ENCODE measurements at regions not wholly inside any gene's neighbourhood (a gene's known extent, or its start where the extent isn't known, plus 50 kb on each side); places are given as distances from the start of the nearest gene placed in this dataset.
"Not testable (repeated sequence)": the region's sequence is repeated elsewhere in the genome, so short reads cannot be mapped to it uniquely, and the experiment has no call there.

GRCh38 chr5:121485999-121486398, 365.7 kb upstream of the FTMT start:
- H3K9me3 Mint-ChIP-seq; H3K27me3 Mint-ChIP-seq; intact Hi-C loops (cut with micrococcal nuclease); H3K4me3 Mint-ChIP-seq; H3K27ac Mint-ChIP-seq; H3K36me3 Mint-ChIP-seq (ENCODE audit: low read depth); H3K4me1 Mint-ChIP-seq (ENCODE audit: low read depth): not testable (repeated sequence)

DNA sequence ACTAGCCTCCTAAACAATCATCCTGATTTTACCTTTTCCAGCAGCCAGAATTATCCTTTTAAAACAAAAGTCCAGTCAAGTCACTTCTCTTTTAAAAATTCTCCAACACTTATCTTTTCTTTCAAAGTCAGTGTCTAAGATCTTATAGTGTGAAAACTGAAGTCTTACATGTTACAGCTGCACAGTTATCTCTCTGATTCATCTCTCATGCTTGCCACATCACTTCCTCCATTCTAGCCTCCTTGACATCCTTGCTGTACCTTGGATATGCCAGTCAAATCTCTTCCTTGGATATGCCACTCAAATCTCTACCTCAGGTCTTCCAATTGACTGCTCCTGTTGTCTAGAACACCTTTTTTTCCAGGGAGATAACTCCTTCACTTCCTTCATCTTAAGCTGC, 361.7 kb upstream of the FTMT start:
- Mint-ChIP-seq H3K4me1 (ENCODE audit: low read depth) (no peaks in the 10 kb centered on the region), H3K27me3 (no peaks in the 10 kb centered on the region), H3K4me3 (no peak overlapping the region), H3K27ac (no peak overlapping the region), H3K36me3 (ENCODE audit: low read depth) (no peaks in the 10 kb centered on the region), H3K9me3 (no peaks in the 10 kb centered on the region)
- intact Hi-C loops (cut with micrococcal nuclease): no loop called here

DNA sequence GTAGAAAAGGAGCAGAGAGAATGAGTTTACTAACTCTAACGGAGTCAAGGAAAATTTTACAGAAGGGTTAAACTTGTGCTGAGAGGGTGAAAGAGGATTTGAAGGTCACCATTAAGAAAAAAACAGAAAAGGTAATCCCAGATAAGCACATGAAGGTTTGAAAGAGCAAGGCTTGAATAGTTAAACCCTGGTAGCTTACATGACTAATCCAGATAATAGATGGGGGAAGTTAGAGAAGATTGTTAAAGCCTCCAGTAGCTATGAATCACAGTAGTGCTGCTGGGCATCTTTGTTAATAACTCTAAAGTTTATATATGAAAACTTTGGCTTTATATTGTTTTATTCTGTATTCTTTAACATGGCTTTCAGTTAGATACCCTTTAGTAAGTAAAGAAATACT, 354.5 kb upstream of the FTMT start:
- Mint-ChIP-seq H3K36me3 (ENCODE audit: low read depth) (no peaks in the 10 kb centered on the region), H3K27me3 (no peaks in the 10 kb centered on the region), H3K4me1 (ENCODE audit: low read depth) (no peaks in the 10 kb centered on the region), H3K4me3 (no peak overlapping the region), H3K9me3 (no peaks in the 10 kb centered on the region), H3K27ac (no peak overlapping the region)
- intact Hi-C loops (cut with micrococcal nuclease): no loop called here

DNA sequence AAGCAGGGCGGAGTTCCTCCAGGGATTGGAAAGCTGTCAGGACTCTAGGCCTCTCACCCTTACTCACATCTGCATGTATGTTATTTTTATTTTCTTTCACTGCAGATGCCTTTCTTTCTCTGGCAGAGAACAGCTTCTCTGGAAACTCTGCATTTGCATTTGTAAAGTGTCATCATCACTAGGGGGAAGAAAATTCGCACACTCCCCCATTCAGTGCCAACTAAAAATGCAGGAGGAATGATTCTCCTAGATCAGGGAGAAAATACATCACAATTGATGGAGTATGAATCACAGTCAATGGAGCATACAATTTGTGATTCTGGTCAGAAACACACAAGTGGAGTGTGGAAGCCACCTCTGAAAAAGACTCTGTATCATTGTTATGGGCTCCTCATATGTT, 351.4 kb upstream of the FTMT start:
- Mint-ChIP-seq H3K36me3 (ENCODE audit: low read depth) (no peaks in the 10 kb centered on the region), H3K27me3 (no peaks in the 10 kb centered on the region), H3K4me3 (no peak overlapping the region), H3K9me3 (no peaks in the 10 kb centered on the region), H3K27ac (no peak overlapping the region), H3K4me1 (ENCODE audit: low read depth) (no peaks in the 10 kb centered on the region)
- intact Hi-C loops (cut with micrococcal nuclease): no loop called here

- Mint-ChIP-seq H3K36me3 (ENCODE audit: low read depth) (no peaks in the 10 kb centered on the region), H3K4me1 (ENCODE audit: low read depth) (no peaks in the 10 kb centered on the region), H3K27ac (no peak overlapping the region), H3K9me3 (no peaks in the 10 kb centered on the region), H3K27me3 (no peaks in the 10 kb centered on the region), H3K4me3 (no peak overlapping the region)
- intact Hi-C loops (cut with micrococcal nuclease): no loop called here
These were observed 348.4 kb upstream of the FTMT start for GRCh38 chr5:121503111-121503840.

DNA sequence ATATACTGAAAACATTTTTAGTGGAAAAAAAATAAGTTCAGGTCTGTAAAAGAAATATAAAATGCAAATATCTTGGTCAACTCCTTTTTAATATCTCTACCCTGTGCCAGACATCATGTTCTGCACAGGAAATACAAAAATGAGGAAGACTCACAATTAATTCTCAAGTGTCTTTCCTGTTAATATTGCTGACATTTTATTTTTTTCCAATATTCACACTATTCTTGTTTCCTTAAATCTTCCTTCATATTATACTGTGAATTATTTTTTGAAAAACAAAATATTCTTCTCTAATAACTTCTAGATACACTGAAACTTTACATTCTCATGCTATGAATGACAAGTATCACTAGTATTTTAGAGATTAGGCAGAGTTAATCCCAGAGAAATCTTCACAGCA, 334.7 kb upstream of the FTMT start:
- H3K36me3 Mint-ChIP-seq (ENCODE audit: low read depth): no peaks in the 10 kb centered on the region
- H3K9me3 Mint-ChIP-seq: peaks cover 17% of the 10 kb centered on the region
- H3K27me3 Mint-ChIP-seq: no peaks in the 10 kb centered on the region
- intact Hi-C loops (cut with micrococcal nuclease): no loop called here
- no peaks in the 10 kb centered on the region for H3K4me1 Mint-ChIP-seq (ENCODE audit: low read depth)
- no peak overlapping the region for H3K4me3 Mint-ChIP-seq
- no peak overlapping the region for H3K27ac Mint-ChIP-seq

DNA sequence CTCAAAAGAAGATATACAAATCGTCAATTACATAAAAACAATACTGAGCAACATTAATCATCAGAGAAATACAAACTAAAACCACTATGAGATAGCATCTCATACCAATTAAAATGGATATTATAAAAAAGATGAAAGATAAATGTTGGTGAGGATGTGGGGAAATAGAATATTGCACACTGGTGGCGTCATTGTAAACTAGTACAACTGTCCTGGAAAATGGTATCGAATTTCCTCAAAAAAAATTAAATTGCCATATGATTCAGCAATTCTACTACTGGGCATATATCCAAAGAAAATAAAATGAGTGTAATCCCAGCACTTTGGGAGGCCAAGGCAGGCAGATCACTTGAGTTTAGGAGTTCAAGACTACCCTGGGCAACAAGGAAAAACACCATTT, 326.0 kb upstream of the FTMT start:
- H3K4me3 Mint-ChIP-seq: no peak overlapping the region
- no peaks in the 10 kb centered on the region for H3K36me3 Mint-ChIP-seq (ENCODE audit: low read depth)
- H3K27me3 Mint-ChIP-seq: no peaks in the 10 kb centered on the region
- no peak overlapping the region for H3K27ac Mint-ChIP-seq
- intact Hi-C loops (cut with micrococcal nuclease): no loop called here
- H3K4me1 Mint-ChIP-seq (ENCODE audit: low read depth): no peaks in the 10 kb centered on the region
- no peaks in the 10 kb centered on the region for H3K9me3 Mint-ChIP-seq

- intact Hi-C loops (cut with micrococcal nuclease): no loop called here
- no peaks in the 10 kb centered on the region for H3K36me3 Mint-ChIP-seq (ENCODE audit: low read depth)
- no peak overlapping the region for H3K27ac Mint-ChIP-seq
- H3K9me3 Mint-ChIP-seq: no peaks in the 10 kb centered on the region
- no peak overlapping the region for H3K4me3 Mint-ChIP-seq
- no peaks in the 10 kb centered on the region for H3K27me3 Mint-ChIP-seq
- no peaks in the 10 kb centered on the region for H3K4me1 Mint-ChIP-seq (ENCODE audit: low read depth)
These were observed 324.8 kb upstream of the FTMT start for GRCh38 chr5:121526908-121527307.

- peaks cover 17% of the 10 kb centered on the region for H3K9me3 Mint-ChIP-seq
- intact Hi-C loops (cut with micrococcal nuclease): no loop called here
- no peak overlapping the region for H3K4me3 Mint-ChIP-seq
- no peaks in the 10 kb centered on the region for H3K36me3 Mint-ChIP-seq (ENCODE audit: low read depth)
- H3K27ac Mint-ChIP-seq: no peak overlapping the region
- no peaks in the 10 kb centered on the region for H3K4me1 Mint-ChIP-seq (ENCODE audit: low read depth)
- no peaks in the 10 kb centered on the region for H3K27me3 Mint-ChIP-seq
These were observed 317.9 kb upstream of the FTMT start for GRCh38 chr5:121533814-121534213.

DNA sequence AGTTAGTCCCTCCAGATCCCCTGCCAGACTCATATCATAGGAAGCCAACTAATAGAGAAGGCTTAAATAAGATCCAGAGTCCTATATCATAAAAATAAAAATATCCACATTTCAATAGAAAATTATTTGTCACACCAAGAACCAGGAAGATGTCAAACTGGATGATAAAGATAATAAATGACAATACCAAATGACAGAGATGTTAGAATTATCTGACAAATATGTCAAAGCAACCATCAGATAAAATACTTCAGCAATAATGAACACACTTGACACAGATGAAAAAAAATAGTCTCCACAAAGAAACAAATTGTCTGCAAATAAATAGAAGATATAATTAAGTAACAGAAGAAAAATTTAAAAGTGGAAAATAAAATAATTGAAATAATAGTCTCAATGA, 300.7 kb upstream of the FTMT start:
- Mint-ChIP-seq H3K27me3 (no peaks in the 10 kb centered on the region), H3K36me3 (ENCODE audit: low read depth) (no peaks in the 10 kb centered on the region), H3K4me3 (no peak overlapping the region), H3K4me1 (ENCODE audit: low read depth) (no peaks in the 10 kb centered on the region), H3K27ac (no peak overlapping the region), H3K9me3 (no peaks in the 10 kb centered on the region)
- intact Hi-C loops (cut with micrococcal nuclease): no loop called here

DNA sequence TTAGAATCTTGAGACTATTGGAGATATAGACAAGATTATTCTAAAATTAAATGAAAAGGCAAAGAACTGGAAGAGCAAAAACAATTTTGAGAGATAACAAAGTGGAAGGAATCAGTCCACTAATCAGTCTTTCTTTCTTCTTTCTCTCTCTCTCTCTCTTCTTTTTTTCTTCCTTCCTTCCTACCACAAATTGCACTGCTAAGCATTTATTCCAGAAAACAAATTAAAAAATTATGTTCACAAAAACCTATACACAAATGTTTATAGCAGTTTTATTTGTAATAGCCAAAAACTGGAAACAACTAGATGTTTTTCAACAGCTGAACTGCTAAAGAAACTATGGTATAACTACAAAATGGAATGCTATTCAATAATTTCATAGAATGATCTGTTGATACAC, 291.9 kb upstream of the FTMT start:
- intact Hi-C loops (cut with micrococcal nuclease): no loop called here
- no peaks in the 10 kb centered on the region for H3K36me3 Mint-ChIP-seq (ENCODE audit: low read depth)

GRCh38 chr5:121572061-121572460, 279.6 kb upstream of the FTMT start:
- Mint-ChIP-seq H3K27ac (no peak overlapping the region), H3K9me3 (peaks cover 26% of the 10 kb centered on the region), H3K4me1 (ENCODE audit: low read depth) (no peaks in the 10 kb centered on the region), H3K4me3 (no peak overlapping the region), H3K27me3 (no peaks in the 10 kb centered on the region), H3K36me3 (ENCODE audit: low read depth) (no peaks in the 10 kb centered on the region)
- intact Hi-C loops (cut with micrococcal nuclease): no loop called here

More for the DNA sequence above, 291.9 kb upstream of the FTMT start:
- H3K27me3 Mint-ChIP-seq: no peaks in the 10 kb centered on the region
- H3K27ac Mint-ChIP-seq: no peak overlapping the region
- H3K4me3 Mint-ChIP-seq: no peak overlapping the region
- no peaks in the 10 kb centered on the region for H3K4me1 Mint-ChIP-seq (ENCODE audit: low read depth)
- H3K9me3 Mint-ChIP-seq: peaks cover 40% of the 10 kb centered on the region

DNA sequence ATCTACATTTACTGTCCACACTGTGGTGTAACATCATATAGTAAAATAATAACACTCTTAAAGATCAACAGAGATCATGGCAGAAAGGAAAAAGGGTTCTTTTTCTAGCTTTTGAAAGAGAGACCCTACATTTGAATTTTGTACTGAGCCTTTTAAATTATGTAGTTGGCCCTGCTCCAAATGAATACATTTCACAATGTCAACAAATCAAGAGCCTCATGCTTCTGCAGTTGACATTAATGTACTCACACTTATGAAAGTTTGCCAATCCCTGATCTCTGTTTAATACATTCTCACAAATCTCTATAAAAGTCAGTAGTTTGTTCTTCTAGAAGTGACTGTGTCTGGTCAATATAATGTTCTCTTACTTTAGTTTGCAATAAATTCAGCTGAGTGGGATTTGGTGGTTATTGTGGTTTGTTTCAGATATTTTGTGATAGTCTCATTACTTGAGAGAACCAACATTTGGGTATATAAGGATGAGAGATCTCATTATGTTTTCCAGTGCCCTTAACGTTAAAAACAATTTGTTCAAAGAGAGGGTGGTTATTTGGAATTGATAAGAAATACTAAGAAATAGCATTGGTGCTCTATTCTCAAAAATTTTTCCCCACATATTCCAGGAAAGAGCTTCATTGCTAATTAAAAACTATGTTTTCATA, 277.8 kb upstream of the FTMT start:
- peaks cover 28% of the 10 kb centered on the region for H3K9me3 Mint-ChIP-seq
- H3K36me3 Mint-ChIP-seq (ENCODE audit: low read depth): no peaks in the 10 kb centered on the region
- intact Hi-C loops (cut with micrococcal nuclease): no loop called here
- no peak overlapping the region for H3K27ac Mint-ChIP-seq
- no peak overlapping the region for H3K4me3 Mint-ChIP-seq
- H3K4me1 Mint-ChIP-seq (ENCODE audit: low read depth): no peaks in the 10 kb centered on the region
- H3K27me3 Mint-ChIP-seq: no peaks in the 10 kb centered on the region

- H3K27ac Mint-ChIP-seq: no peak overlapping the region
These were observed 270.1 kb upstream of the FTMT start for GRCh38 chr5:121581588-121581987.

GRCh38 chr5:121596882-121597281, 254.8 kb upstream of the FTMT start:
- no peak overlapping the region for H3K4me3 Mint-ChIP-seq
- peaks cover 44% of the 10 kb centered on the region for H3K9me3 Mint-ChIP-seq
- H3K36me3 Mint-ChIP-seq (ENCODE audit: low read depth): no peaks in the 10 kb centered on the region
- intact Hi-C loops (cut with micrococcal nuclease): no loop called here
- no peak overlapping the region for H3K27ac Mint-ChIP-seq
- no peaks in the 10 kb centered on the region for H3K4me1 Mint-ChIP-seq (ENCODE audit: low read depth)
- no peaks in the 10 kb centered on the region for H3K27me3 Mint-ChIP-seq

More at GRCh38 chr5:121581588-121581987, 270.1 kb upstream of the FTMT start:
- Mint-ChIP-seq H3K4me1 (ENCODE audit: low read depth) (no peaks in the 10 kb centered on the region), H3K9me3 (peaks cover 39% of the 10 kb centered on the region), H3K4me3 (no peak overlapping the region), H3K27me3 (no peaks in the 10 kb centered on the region), H3K36me3 (ENCODE audit: low read depth) (no peaks in the 10 kb centered on the region)
- intact Hi-C loops (cut with micrococcal nuclease): no loop called here
